Epithelial cell of proximal tubule (primary cell): ENCODE measurements at regions not wholly inside any gene's neighbourhood (a gene's known extent, or its start where the extent isn't known, plus 50 kb on each side); places are given as distances from the start of the nearest gene placed in this dataset.
"Not testable (repeated sequence)": the region's sequence is repeated elsewhere in the genome, so short reads cannot be mapped to it uniquely, and the experiment has no call there.

Experiments
- DNase-seq: peaks from one replicate; pipeline ENCODE4 v3.0.0-alpha.2; 2011; ENCODE audit warnings: low read depth
- H3K4me3 ChIP-seq: 2 replicates; pipeline ENCODE4 v1.5.1; 2011; ENCODE audit warnings: low read depth, mild to moderate bottlenecking, low read length
- TF ChIP-seq, protein P1 (sequence below): conservative IDR thresholded peaks from 2 replicates; pipeline ENCODE4 v1.5.1; 2012; ENCODE audit warnings: low read depth, mild to moderate bottlenecking, low read length

DNA sequence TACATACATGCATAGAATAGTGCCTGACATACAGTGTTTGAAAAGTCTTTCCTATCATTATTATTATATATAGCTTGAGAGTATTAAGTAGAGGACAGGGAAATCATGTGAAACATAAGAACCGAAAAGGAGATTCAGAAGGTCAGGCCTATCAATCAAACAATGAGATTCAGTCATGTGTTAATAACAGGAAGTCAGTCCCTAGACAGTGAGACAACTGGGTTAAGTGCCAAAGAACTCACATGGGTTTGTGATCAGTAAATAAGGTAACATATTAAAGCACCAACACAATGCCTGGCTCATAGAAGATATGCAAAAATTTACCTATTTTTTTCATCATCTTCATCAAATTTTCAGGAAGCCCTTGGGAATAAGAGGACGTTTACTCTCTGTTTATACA, 174.3 kb upstream of the FAT3 start:
- H3K4me3 ChIP-seq: no peak overlapping the region
- peak; percentile 63 for DNase-seq
- TF ChIP-seq, protein P1, sequence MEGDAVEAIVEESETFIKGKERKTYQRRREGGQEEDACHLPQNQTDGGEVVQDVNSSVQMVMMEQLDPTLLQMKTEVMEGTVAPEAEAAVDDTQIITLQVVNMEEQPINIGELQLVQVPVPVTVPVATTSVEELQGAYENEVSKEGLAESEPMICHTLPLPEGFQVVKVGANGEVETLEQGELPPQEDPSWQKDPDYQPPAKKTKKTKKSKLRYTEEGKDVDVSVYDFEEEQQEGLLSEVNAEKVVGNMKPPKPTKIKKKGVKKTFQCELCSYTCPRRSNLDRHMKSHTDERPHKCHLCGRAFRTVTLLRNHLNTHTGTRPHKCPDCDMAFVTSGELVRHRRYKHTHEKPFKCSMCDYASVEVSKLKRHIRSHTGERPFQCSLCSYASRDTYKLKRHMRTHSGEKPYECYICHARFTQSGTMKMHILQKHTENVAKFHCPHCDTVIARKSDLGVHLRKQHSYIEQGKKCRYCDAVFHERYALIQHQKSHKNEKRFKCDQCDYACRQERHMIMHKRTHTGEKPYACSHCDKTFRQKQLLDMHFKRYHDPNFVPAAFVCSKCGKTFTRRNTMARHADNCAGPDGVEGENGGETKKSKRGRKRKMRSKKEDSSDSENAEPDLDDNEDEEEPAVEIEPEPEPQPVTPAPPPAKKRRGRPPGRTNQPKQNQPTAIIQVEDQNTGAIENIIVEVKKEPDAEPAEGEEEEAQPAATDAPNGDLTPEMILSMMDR: no peak

DNA sequence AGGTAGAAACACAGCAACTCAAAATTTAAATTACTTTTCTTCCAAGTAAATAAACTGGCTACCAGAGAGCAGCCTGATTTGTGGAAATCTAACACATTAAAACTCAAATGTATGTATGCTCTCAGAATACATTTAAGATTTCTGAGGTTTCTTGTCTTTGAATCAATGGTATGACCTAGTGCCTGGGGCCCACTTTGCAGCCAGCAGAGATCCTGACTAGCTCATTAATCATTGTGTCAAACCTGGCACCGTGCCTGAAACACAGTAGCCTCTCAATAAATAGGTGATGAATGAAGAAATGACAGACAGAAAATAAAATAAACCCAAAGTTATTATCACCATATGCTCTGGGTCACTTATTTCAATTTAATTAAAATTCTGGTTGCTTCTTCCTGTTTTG, 176.2 kb upstream of the FAT3 start:
- DNase-seq: no peak
- TF ChIP-seq, protein P1: no peak
- H3K4me3 ChIP-seq: no peak overlapping the region

DNA sequence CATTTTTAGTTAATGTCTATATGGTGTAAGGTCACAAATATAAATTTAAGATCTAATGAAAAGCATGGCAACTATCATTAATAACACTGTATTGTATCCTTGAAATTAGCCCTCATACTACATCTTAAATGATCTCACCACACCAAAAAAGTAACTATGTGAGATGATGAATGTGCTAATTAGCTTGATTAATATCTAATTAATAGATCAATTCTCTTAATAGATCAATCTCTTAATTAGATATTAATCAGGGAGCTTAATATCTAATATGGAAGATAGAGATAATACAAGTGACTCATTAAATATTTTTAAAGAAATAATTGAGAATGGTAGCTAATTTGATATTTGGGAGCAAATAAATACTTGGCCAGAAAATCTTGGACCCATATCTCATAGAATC, 178.5 kb upstream of the FAT3 start:
- no peak overlapping the region for H3K4me3 ChIP-seq
- TF ChIP-seq, protein P1: no peak
- no peak for DNase-seq

DNA sequence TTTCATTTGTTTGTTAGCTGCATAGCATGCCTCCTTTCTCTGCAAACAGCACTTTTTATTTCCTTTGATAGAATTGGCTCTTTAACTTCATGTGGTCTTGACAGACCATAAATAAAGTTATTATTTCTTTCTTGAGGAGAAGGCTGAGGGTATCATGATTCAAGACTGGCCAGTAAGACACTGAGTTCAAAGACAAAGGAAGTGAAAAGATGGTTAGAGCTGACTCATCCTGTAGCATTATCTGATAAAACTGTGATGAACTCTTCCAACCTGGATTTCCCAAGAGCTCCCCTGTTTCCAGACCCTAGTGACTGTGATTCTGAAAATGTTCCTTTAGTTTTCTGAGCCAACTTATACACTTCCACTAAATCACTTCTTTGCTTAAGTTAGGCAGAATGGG, 179.3 kb upstream of the FAT3 start:
- TF ChIP-seq, protein P1: no peak
- H3K4me3 ChIP-seq: no peak overlapping the region
- DNase-seq: no peak

DNA sequence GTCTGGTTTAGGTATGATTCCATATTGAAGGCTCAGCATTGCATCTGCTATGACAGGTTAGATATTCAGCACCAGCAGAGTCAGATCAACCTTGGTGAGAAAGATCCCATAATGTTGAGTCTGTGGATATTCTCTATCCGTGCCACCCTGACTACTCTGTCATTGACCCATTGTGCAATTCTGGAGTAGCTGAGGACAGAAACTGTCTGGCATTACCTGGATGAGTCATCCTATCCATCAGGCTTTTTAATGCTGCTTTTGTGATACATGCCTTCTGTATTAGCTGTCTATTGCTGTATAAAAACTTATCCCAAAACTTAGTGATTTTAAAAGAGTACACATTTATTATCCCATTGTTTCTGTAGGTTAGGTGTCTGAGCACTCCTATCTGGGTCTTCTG, 189.1 kb upstream of the FAT3 start:
- TF ChIP-seq, protein P1: no peak
- H3K4me3 ChIP-seq: no peak overlapping the region
- no peak for DNase-seq

DNA sequence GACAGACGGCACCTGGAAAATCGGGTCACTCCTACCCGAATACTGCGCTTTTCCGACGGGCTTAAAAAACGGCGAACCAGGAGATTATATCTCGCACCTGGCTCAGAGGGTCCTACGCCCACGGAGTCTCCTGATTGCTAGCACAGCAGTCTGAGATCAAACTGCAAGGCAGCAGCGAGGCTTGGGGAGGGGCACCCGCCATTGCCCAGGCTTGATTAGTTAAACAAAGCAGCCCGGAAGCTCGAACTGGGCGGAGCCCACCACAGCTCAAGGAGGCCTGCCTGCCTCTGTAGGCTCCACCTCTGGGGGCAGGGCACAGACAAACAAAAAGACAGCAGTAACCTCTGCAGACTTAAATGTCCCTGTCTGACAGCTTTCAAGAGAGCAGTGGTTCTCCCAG, 197.5 kb upstream of the FAT3 start:
- not testable (repeated sequence) for H3K4me3 ChIP-seq, DNase-seq

DNA sequence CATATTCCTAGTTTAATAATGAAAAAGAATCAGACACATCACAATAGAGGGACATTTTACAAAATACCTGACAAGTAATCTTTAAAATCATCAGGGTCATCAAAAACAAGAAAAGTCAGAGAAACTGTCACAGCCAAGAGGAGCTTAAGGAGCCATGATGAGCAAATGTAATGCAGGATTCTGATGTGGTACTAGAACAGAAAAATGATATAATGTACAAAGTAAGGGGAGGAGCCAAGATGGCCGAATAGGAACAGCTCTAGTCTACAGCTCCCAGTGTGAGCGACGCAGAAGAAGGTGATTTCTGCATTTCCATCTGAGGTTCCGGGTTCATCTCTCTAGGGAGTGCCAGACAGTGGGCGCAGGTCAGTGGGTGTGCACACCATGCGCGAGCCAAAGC, 198.0 kb upstream of the FAT3 start:
- TF ChIP-seq, protein P1: no peak
- no peak for DNase-seq
- H3K4me3 ChIP-seq: no peak overlapping the region

DNA sequence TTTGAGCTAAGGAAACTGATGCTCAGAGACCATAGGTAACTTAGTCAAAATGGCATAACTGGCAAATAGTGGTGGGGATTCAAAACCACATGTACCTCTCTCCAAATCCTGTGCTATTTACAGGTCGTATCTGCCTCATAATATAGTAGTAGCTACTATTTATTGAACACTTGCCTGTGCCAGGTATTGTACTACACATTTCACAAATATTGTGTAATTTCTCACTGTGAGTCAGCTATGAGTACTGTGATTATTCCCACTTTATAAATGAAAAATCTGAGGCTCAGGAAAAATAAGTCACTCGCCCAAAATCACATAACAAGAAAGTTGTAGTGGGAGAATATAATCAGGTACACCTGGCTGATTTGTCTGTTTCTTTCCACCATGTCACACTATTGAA, 199.8 kb upstream of the FAT3 start:
- DNase-seq: no peak
- H3K4me3 ChIP-seq: no peak overlapping the region
- TF ChIP-seq, protein P1: no peak
